ENCODE measurements at regions not wholly inside any gene's neighbourhood (a gene's known extent, or its start where the extent isn't known, plus 50 kb on each side); places are given as distances from the start of the nearest gene placed in this dataset.

GRCh38 chr2:41942278-41942677 is 105.5 kb upstream of the PKDCC start:
- DNase-seq (ENCODE audit: low spot score), result no peak
- no peak for TF ChIP-seq CTCF (IDR thresholded peaks at IDR 0.05; ENCODE audit: extremely low read depth, missing control alignments)

- no peak for TF ChIP-seq CTCF (IDR thresholded peaks at IDR 0.05; ENCODE audit: extremely low read depth, missing control alignments)
- DNase-seq (ENCODE audit: low spot score), result no peak
Observed at GRCh38 chr2:41943159-41943558, 104.7 kb upstream of the PKDCC start.

DNA sequence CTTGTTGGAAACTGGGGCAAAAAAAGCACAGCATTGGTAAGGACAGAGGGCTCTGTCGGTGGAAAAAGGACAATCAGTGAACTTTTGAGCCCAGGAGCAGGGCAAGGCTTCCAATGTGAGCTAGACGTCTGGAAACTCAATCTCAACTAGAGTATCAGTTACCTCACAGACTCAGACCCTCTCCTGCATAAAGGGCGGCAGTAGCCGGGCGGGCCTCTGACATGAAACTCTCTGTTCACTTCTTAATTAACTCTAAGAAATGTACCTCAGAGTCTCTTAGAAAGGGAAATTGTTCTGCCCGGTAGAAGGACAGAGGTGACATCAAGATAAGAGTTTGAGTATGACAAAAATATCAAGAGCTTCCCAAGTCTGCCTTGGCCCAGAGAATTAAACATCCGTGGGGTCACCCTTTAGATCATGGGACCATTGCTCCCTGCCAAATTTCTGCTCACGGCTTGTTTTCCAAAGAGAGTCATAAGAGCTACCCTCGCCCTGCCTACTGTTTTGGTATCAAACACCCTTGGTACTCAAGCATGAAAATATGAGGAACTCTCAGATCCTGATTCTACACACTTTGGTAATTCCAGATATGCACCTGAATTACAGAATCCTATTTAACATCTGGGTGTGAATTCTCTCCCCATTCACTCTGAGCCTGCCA is 103.5 kb upstream of the PKDCC start:
- no peak for TF ChIP-seq CTCF (IDR thresholded peaks at IDR 0.05; ENCODE audit: extremely low read depth, missing control alignments)
- no peak for DNase-seq (ENCODE audit: low spot score)

GRCh38 chr2:41947701-41948396 is 100.0 kb upstream of the PKDCC start:
- TF ChIP-seq CTCF (IDR thresholded peaks at IDR 0.05; ENCODE audit: extremely low read depth, missing control alignments), result no peak
- no peak for DNase-seq (ENCODE audit: low spot score)

DNA sequence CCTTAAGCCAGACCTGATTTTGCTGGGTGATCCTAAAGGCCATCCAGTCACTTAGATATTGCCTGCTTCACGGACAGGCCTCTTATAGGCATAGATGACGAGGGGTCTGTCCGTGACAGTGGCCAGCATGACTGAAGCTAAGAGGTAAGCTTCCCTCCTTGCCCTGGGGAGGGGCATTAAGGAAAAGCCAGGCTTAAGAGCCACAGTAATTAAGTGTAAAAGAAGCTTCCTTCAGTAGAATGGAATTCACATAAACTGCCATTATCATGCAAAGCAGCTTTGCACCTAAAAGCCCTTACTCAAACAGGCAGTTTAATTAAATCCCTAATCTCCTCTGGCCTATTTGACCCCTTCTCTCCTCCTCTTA is 99.4 kb upstream of the PKDCC start:
- TF ChIP-seq CTCF (IDR thresholded peaks at IDR 0.05; ENCODE audit: extremely low read depth, missing control alignments), result no peak
- no peak for DNase-seq (ENCODE audit: low spot score)

DNA sequence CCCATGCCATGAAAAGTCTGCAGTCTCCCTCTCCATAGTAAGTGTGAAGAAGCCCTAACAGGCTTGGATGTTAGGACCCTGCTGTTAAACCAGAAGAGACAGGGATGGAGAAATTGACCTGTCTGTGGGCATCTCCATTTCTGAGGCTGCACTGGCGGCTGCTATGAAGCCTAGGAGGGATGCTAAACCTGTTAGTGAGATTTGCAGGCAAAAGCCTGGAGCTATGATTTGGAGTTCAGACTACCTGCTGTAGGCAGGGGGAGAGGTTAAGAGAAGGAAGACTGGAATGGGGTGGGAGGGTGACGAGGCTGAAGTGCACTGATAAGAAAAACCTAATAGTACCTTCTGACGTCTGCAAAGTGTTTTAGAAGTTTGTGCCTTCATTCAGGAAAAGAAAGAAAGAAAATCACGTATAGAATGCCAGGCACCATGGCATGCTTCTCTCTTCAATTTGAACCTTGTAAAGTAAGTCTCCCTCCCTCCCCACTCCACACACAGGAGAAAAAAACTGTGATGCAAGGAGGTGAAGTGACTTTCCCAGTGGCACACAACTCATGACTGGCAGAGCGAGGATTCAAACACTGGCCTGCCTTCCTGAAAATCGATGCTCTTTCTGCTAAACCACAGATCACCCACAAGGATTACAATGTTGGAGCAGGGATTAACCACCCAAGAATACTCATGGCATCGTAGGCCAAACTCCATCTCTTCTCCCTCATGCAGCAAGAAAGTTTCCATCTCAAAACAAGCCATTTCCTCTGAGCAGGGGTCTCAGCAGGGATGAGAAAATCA is 98.5 kb upstream of the PKDCC start:
- TF ChIP-seq CTCF (IDR thresholded peaks at IDR 0.05; ENCODE audit: extremely low read depth, missing control alignments), result no peak
- no peak for DNase-seq (ENCODE audit: low spot score)

Data from GM20000 (cell line).